Body of pancreas (tissue), 4 donors: ENCODE measurements at regions not wholly inside any gene's neighbourhood (a gene's known extent, or its start where the extent isn't known, plus 50 kb on each side); places are given as distances from the start of the nearest gene placed in this dataset.

Experiments
- POLR2A ChIP-seq, 3 donors: fragments of 450-650 bp; IDR thresholded peaks; one replicate each; pipeline ENCODE4 v1.6.1; 2016; ENCODE audit warnings: antibody characterized with exemption in 3 of 3, mild to moderate bottlenecking in 2 of 3
- TF ChIP-seq, protein P1 (sequence below), 7 experiments: fragments of 450-650 bp in 4 of 7; fragments of 200-600 bp in 3 of 7; sonication (generic) in 3 of 7; IDR thresholded peaks; one replicate each; pipeline ENCODE4 v1.5.1; 2016 to 2019; ENCODE audit warnings: antibody characterized with exemption in 7 of 7

DNA sequence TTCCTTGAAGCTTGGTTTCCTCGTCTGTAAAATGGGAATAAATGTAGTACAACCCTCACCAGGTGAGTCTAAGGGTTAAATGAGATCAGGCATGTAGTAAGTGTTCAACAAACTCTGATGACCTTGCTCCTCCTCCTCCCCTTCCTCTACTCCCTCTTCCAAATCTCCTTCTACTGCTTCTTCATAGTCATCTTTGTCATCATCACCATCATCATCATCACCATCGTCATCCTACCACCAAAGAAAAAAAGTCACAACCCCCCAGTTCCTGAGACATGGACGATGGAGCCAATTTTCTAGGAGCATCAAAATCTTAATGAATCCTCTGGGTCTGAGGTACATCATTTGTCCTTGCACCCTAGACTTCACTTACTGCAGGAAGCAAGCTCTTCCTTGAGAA lies 240.0 kb downstream of the ANKRD60 start:
- TF ChIP-seq, protein P1, sequence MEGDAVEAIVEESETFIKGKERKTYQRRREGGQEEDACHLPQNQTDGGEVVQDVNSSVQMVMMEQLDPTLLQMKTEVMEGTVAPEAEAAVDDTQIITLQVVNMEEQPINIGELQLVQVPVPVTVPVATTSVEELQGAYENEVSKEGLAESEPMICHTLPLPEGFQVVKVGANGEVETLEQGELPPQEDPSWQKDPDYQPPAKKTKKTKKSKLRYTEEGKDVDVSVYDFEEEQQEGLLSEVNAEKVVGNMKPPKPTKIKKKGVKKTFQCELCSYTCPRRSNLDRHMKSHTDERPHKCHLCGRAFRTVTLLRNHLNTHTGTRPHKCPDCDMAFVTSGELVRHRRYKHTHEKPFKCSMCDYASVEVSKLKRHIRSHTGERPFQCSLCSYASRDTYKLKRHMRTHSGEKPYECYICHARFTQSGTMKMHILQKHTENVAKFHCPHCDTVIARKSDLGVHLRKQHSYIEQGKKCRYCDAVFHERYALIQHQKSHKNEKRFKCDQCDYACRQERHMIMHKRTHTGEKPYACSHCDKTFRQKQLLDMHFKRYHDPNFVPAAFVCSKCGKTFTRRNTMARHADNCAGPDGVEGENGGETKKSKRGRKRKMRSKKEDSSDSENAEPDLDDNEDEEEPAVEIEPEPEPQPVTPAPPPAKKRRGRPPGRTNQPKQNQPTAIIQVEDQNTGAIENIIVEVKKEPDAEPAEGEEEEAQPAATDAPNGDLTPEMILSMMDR (IDR thresholded peaks at IDR 0.05), result no peak
- no peak for TF ChIP-seq POLR2A (IDR thresholded peaks at IDR 0.05)
